DMS 273 (cell line): ENCODE measurements at regions not wholly inside any gene's neighbourhood (a gene's known extent, or its start where the extent isn't known, plus 50 kb on each side); places are given as distances from the start of the nearest gene placed in this dataset.

Experiments used
- DNase-seq: peaks from one replicate; lab custom pipeline; 2025; ENCODE audit not compliant: unreplicated experiment; lab: John Stamatoyannopoulos, UW

DNA sequence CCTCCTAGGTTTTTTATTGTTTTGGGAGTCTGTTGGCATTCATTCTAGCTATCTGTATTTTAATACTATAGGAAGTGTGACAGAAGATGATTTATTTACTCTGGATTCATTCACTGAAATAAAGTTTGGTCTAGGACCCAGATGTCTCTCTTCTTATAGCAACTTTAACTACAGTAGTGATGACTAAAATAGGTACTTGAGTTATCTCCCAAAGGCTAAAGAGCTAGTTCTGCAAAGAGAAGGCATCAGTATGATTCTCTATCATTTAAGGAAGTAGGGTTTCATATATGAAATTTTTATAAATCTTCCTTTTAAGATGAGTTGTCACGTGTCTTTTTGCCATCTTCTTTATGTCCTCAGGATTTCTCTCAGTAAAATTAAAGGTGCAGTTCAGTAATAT is 507.4 kb downstream of the KCTD12 start:
- no peak for DNase-seq

DNA sequence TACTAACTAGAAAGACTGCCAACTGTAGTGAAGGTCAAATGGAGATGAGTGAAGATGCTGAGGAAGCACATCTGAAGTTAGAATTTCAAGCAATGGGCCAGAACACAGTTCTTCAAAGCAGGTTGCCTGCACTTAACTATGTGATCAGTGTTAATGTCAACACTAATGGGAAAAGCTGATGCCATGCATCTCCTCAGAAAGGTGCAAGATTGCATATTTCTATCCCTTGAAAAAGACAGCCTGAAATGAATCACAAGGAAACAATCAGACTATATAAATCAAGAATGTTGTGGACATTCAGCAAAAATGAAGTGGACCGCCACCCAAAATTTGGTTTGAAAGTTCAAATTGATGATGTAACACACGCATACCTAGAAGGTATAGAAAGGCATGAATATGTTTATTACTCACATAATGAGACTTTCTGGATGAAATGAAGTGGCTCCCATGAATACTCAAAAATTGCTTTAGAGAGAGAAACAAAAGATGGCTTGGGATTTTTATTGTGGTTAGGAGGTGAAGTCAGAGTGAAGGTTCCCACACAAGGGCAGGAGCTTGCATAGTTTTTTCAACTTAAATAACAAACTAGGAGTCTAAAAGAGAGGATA is 522.4 kb downstream of the KCTD12 start:
- DNase-seq = no peak

DNA sequence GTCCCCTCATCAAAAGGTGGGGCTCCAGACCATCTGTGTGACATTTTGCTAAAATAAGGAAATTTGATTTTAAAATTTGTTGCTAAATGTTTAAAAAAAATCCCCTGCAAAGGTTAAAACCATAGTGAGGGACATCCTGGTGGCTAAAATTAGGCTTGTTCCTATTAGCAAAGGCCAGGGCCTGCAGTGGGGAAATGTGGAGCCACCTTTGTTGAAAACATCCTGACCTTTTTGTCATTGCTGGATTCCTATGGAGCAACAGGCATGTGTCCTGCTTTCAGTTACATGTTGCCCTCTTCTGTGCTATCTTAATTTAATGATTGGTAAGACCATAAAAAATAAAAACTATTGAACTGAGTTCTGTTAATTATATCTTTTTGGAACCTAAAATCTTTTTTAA is 524.3 kb downstream of the KCTD12 start:
- no peak for DNase-seq

DNA sequence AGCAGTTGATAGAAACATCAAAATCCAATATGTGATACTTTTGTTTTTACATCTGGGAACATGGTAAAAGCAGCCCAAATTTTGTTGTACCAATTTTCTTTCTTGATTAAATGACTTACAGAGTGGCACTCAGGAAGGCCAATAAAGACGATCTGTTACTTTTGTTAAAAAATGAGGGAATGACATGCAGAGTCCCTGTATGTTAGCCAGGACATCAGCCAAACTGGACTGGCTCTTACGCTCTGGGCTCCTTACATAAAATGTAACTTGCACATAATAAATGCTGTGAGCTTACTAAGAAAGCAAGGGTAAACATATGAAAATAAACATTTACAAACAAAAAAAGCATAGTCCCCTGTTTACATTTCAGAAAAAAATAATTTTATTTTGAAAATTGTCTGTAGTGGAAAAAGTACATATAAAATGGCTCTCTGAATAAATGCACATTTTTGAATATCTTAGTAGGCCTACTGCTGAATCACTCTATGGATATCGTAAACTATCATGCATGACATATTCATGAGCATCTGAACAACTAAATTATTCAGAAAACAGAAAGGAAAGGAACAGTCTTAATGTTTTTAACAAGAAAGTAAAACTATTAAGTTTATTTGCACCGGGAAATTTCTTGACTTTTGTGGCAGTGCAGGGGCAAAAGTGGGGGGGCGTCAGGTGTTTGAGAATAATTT is 534.5 kb downstream of the KCTD12 start:
- DNase-seq = no peak

DNA sequence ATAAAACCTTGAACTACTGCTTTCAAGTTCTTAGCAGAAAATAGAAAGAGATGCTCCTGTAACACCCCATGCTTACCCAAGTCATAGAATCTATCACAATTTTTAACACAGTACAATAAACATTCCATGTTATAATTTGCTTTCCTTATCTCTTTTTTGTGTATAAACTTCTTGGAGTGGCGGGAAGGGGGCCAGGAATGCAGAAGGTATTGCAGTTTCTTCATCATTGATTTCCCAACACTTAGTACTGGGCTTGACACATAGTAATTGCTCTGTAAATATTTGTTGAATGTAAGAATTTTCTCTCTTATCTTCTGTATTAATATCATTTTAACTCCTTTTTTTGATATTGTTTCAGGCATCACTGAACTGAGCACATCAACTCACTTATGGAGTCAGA is 535.8 kb downstream of the KCTD12 start:
- DNase-seq = no peak

DNA sequence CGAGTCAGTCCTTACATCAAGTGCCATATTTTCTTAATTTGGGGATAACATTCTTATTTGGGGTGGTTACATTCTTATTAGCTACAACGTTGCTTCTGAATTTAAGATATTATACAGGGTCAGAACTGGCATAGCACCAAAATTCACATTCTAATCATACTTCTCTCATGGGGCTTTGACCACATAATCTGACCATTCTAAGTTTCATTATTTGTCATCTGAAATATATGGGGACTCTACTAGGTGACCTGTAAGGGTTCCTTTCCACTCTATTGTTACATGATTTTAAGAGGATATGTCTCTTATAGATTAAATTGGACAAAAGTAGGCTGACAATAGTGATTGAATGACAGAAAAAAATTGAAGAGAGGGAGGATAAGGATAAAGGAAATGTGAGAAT is 536.5 kb downstream of the KCTD12 start:
- DNase-seq = no peak

DNA sequence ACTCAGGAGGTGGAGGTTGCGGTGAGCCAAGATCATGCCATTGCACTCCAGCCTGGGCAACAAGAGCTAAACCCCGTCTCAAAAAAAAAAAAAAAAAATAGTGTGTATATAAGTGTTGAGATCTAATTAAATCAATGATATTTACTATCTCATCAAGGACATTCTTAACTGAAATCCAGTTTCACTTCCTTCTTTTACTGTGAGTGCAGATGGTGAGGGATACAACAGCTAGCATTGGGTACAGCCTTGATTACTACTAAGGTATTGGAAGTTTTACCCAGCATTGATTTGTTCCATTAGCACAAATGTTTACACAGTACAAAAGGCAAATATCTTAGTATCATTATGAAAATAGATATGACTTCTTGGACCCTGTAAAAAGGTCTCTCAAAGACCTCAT is 546.6 kb downstream of the KCTD12 start:
- no peak for DNase-seq

DNA sequence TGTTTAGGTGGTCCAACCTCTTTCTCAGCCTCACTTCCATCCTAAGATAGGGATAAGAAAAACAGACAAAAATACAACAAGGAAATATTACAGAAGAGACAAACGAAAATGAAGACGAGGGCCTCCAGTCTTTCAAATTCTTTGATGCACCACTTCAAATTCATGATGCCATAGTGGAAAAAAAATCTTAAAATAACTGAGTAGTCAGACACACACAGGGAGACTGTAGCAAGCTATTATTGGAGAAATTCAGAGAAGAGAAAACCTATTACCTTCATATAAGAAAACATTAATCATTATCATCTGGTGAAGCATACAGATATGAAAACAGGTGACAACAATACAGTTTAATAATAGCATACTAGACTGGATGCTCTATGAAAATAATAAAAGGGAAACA is 548.2 kb downstream of the KCTD12 start:
- no peak for DNase-seq

DNA sequence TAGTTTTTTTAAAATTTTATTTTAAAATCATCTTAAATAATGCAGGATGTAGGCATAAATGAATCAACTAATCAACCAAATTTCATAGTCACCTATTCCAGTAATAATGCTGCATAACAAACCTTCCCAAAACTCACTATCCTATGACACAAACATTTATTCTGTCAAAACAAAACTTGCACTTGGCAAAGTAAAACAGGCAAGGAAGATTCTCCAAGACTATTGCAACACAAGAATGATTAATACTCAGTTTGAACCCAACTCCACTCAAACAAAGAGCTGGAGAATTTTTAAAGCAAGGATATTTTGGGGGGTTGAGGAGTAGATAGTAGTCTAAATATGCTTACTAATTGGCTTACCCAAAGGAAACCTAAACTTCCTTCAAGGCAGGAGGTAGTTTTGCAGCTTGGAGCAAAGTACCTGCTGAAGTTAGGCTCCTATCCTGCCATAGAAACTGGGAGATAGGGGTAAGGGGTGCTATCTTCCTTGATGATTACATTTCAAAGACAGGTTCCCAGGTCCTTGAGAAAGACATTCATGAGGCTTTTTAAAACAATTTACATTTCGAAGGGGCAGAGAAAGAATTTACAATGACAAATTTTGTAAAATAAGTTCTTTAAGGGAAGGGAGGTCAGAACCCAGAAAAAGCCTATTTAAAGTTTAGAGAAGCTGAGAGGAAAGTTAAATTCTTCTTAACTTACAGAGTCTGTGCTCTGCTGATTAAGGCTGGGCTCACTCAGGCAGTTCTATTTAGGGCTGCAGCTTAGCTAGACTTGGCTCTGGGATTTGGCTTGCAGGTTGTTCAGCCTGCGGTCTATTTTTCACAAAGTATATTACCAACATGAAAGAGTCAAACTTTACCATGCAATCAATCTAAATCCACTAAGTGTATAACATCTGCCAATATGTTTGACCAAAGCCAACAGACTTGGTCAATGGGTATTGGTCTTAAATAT is 549.0 kb downstream of the KCTD12 start:
- DNase-seq = no peak

DNA sequence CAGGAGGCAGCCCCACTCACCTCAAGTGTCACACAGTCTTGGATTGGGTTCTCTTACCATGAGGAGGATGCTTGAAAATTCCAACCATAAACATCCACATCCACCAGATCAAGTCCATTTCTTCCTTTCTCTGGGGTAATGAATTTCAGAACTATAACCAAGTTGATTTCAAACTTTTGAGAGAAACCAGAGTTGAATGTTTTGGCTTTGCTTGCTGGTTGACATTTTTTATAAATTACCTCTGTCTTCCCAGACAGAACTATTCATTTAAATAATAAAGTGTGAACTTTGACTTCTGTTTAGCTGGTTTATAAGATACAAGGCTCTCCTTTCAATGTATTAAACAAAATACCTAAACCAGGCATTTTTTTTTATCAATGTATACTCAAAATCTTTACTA is 550.7 kb downstream of the KCTD12 start:
- no peak for DNase-seq

DNA sequence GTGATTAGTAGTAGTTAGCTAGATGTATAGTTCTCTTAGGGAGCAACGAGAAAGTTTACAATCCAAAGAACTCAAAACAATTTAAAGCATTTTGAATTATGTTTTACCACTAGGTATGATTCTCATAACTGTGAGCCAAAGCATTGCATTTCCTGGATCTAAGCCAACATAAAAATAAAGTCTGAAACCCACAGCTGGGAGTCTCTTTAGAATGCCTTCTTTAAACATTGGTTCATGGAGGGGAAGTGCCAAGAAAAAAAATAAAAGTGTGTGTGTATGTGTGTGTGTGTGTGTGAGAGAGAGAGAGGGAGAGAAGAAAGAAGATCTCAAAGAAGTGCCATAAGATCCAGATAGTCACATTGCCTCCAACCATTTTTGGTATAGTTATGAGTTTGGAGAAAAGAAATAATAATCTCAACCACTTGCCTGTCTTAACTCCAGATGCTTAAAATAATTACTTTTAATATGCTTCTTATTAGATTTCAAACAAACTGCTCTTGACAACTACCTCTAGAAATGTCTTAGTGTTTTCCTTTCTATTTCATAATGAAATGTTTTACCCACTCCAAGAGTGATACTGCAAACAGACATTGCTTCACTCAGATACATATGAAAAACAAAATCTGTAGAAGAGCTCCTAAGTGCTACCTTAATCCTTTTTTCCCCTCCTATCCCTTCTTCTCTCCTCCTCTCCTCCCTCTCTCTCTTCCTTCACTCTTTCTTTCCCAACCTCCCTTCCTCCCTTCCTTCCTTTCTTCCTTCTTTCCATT is 554.1 kb downstream of the KCTD12 start:
- no peak for DNase-seq

DNA sequence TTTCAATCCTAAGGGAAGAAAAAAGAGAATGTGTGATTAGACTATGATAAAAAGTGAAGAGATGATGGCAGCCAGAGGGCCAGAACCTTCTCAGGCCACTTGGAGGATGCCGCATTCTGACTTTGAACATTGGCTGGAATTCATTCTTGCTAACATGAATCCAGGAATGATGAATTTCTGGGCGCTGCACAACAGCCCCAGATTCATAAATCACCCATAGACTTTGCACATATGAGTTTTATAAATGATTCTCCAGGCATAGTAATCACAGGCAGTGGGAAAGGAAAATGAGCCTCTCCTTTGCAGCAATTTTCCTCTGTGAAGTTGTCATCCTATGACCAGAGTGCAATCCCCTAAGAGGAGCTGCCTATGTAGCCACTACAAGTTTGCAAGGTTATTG is 555.4 kb downstream of the KCTD12 start:
- no peak for DNase-seq

DNA sequence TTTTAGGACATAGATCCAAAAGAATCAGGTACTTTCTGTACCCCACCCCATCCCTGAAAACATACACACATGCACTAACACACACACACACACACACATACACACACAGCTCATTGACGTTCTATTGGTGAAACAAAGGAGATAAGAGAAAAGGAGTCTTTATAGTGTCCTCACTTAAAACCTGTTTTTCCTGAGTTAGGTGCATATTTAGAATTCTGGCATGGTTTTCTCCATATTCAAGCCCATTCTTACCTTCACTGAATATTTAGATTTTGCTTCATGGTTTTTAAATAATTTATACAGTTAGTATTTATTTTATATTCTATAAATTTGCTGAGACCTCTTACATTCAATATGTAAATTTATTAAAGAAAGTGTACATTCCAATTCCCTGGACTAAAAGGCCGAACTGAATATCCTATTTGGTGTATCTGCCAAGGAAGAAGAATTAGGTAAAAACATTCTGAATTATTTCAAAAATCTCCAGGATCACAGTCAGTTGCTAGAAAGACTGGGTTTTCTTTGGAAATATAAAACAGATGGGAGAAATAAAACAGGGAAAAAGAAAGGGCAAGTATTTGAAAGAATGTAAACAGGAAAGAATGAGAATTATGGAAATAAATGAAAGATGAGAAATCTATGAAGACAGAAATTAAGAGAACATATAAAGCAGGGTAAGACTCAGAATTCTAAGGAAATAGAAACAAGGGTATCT is 556.2 kb downstream of the KCTD12 start:
- no peak for DNase-seq

DNA sequence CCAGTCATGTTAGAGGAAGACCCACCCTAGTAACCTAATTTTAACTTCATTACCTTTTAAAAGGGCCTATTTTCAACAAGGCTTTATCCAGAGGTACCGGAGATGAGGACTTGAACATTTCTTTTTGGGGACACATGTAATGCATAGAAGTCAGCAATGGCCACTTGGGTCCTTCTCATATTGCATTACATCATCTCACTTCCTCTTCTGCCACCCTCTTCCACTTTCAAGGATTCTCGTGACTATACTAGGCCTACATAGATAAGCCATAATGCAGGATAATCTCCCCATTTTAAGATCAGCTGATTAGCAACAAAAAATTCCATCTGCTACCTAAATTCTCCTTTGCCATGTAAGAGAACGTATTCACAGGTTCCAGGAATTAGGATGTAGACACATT is 557.2 kb downstream of the KCTD12 start:
- no peak for DNase-seq

DNA sequence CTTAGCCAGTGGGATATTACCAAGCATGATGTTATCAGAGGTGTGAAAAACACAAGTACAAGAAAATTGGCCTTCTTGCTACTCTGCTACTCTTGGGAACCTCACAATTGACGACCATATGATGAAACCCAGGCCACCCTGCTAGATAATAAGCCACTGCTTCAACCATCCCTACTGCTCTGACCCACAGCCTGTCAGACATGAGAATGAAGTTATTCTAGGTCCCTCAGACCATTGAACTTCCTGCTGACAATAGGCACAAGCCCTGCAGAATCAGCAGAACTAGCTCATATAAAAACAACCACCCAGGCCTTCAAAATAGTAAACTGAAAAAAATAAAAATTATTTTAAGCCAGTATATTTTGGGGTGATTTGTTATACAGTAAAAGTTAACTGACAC is 559.9 kb downstream of the KCTD12 start:
- DNase-seq = no peak

DNA sequence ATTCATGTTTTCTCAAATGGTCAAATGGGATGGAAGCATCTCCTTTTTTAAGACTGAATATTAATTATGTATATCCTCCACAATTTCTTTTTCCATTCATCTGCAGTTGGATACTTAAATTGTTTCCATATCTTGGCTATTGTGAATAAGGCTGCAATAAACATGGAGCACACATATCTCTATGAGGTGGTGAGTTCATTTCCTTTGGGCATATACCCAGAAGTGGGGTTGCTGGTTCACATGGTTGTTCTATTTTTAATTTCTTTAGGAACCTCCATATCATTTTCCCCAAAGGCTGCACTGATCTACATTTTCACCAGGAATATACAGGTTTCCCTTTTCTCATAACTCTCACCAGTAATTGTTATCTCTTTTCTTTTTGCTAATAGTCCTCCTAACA is 566.3 kb downstream of the KCTD12 start:
- no peak for DNase-seq

DNA sequence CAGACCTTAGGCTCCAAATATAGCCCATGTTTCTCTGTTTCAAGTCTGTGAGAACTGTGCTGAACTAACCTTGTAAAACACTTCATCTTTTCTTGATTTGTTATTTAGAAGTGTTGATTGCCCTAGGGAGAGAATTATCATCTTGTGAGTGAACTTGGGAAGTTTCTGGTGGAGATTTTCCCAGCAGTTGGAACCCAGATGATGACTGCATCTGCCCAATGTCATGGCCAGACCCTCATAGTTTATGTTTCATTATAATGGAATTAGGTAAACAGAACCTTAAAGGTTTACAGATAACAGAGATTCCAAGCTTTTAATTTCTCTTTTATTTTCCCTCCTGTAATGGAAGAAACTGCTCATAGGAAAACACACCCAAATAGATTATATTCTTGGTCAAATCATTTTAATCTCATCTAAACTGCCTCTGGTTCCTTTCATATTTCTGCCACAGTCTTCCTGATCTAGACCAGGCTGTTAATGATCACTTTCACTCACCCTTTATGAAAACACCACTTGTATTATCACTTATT is 569.1 kb downstream of the KCTD12 start:
- DNase-seq = no peak

DNA sequence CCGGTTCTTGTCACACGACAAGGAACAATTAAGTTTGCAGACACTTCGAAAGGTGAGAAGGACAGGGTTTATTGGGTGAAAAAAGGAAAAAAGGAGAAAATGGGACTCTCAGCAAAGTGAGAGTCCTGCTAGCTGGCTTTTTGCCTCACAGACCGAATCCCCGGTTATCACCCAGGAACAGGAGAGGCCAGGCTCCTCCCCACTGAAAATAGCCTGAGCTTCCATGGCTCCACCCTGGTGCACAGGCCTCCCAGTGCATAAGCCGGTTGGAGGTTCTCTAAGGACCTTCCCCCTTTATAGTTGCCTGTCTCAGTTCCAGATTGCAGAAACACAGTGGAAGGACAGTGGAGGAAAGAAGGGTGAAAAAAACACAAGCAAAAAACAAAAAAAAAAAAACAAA is 571.7 kb downstream of the KCTD12 start:
- no peak for DNase-seq

DNA sequence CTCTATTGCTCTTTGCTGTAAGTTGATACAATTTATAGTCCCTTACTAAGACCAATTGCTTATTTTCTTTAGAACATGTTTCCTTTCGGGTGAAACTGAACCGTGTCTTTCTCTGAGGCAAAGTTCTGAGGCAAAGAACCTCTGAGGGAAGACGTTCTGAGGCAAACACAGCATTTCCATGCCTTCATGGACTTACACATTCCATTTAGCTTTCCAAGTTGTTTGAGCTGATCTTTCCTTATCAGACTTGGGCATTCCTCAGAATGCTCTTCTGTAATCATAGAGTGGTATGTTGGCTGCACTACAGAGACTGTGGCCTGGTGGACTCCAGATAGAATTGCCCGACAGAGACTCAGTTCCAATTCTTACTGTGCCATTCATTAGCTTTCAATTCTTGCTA is 579.1 kb downstream of the KCTD12 start:
- no peak for DNase-seq

DNA sequence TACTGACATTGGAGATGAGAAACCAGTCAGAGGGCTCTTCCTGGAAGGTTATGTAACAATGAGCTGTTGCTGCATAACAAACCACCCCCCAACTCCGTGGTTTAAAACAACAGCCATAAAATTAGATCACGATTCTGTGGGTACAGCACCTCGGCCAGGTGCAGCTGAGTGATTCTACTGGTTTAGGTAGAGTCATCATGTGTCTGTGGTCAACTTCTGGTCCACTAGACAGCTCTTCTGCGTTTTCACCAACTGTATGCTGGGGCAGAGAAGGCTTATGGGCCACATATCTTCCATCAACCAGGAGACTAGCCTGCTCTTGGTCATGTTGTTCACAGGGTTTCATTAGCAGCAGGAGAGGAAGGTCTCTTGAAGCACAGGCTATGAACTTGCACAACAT is 585.5 kb downstream of the KCTD12 start:
- DNase-seq = no peak
